Left lung (tissue), 4 donors: ENCODE measurements at regions not wholly inside any gene's neighbourhood (a gene's known extent, or its start where the extent isn't known, plus 50 kb on each side); places are given as distances from the start of the nearest gene placed in this dataset.

ENCODE experiments used
- ATAC-seq: fragments of 200-7000 bp; cut with Tn5 transposase; one replicate; pipeline ENCODE4 v1.9.1; 2020; ENCODE audit warnings: moderate library complexity
- DNase-seq, 4 donors: peaks; one replicate each; pipeline ENCODE4 v3.0.0-alpha.2; 2013 to 2020
- H3K27ac ChIP-seq, 2 donors: fragments of 200-600 bp; sonication (generic) in 1 of 2; one replicate each; pipeline versions ENCODE4 v1.5.0 to v1.8.0; 2020 to 2021
- H3K27me3 ChIP-seq, 2 donors: fragments of 200-600 bp; sonication (generic) in 1 of 2; one replicate each; pipeline versions ENCODE4 v1.5.0 to v1.8.0; 2020 to 2021
- H3K36me3 ChIP-seq, 2 donors: fragments of 200-600 bp; sonication (generic) in 1 of 2; one replicate each; pipeline versions ENCODE4 v1.5.0 to v1.8.0; 2020 to 2021
- H3K4me1 ChIP-seq, 2 donors: fragments of 200-600 bp; one replicate each; pipeline ENCODE4 v1.8.0; 2021
- H3K4me3 ChIP-seq, 2 donors: fragments of 200-600 bp; sonication (generic) in 1 of 2; one replicate each; pipeline versions ENCODE4 v1.5.0 to v1.8.0; 2020 to 2021; ENCODE audit warnings: mild to moderate bottlenecking in 1 of 2
- H3K9me3 ChIP-seq, 2 donors: fragments of 200-600 bp; sonication (generic) in 1 of 2; one replicate each; pipeline versions ENCODE4 v1.5.0 to v1.8.0; 2020 to 2021
- intact Hi-C, 2 donors: fragments of 100-400 bp; cut with DNase I; formaldehyde crosslinking; loops; one replicate each; pipeline versions ENCODE4 v1.11.2 to v1.14.2; 2022
- TF ChIP-seq, protein P1 (sequence below), 2 donors: fragments of 200-600 bp; sonication (generic) in 1 of 2; IDR thresholded peaks; one replicate each; pipeline versions ENCODE4 v1.5.0 to v1.8.0; 2021; ENCODE audit warnings: antibody characterized with exemption in 2 of 2
- donor health status: DM: no; HTN: yes; CAD: no.
- donor health status: DM: no; HTN: no; CAD: no.

DNA sequence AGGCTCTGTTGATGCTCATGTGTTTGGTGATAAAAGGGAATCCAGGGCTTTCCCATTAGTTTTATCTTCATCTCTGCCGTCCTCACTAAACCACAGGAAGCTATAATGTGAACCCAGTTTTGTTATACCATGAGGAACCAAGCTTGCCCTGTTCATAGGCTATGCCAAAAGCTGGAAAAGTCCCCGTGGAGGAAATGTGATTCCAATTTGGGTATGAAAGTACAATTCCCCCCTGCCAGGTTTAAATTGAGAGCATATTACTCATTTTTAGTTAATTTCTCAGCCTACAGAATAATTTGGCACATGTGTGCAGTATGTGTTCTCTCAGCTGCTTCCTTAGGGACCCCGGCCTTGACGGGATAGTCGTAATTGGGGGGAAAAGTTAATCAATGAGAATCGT, 327.4 kb downstream of the RND3 start:
- Histone ChIP-seq H3K27me3 (no peaks in the 10 kb centered on the region), H3K4me3 (no peak overlapping the region), H3K9me3 (no peaks in the 10 kb centered on the region), H3K27ac (no peak overlapping the region), H3K36me3 (no peaks in the 10 kb centered on the region), H3K4me1 (no peaks in the 10 kb centered on the region)
- ATAC-seq (no peak), DNase-seq (no peak)
- intact Hi-C loops = no loop called here
- TF ChIP-seq, protein P1, sequence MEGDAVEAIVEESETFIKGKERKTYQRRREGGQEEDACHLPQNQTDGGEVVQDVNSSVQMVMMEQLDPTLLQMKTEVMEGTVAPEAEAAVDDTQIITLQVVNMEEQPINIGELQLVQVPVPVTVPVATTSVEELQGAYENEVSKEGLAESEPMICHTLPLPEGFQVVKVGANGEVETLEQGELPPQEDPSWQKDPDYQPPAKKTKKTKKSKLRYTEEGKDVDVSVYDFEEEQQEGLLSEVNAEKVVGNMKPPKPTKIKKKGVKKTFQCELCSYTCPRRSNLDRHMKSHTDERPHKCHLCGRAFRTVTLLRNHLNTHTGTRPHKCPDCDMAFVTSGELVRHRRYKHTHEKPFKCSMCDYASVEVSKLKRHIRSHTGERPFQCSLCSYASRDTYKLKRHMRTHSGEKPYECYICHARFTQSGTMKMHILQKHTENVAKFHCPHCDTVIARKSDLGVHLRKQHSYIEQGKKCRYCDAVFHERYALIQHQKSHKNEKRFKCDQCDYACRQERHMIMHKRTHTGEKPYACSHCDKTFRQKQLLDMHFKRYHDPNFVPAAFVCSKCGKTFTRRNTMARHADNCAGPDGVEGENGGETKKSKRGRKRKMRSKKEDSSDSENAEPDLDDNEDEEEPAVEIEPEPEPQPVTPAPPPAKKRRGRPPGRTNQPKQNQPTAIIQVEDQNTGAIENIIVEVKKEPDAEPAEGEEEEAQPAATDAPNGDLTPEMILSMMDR (IDR thresholded peaks at IDR 0.05) = no peak

DNA sequence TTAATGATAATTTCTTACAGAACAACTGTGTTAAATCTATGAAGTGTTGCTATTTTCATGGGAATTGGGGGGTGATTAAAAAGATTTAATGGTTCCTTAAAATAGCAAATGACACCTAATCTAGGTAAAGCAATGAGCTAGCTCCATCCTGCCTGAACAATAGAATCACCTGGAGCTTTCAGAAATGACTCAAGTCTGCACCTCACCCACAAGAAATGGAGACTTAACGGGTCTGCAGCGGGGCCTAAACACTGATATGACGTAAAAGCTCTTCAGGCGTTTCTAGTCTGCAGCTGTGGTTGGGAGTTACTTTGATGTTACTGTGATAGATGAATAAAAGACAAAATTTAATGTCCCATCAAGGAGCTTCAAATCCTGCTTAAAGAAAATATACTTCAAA, 328.2 kb downstream of the RND3 start:
- Histone ChIP-seq H3K27me3 (no peaks in the 10 kb centered on the region), H3K4me3 (no peak overlapping the region), H3K9me3 (no peaks in the 10 kb centered on the region), H3K4me1 (no peaks in the 10 kb centered on the region), H3K27ac (no peak overlapping the region), H3K36me3 (no peaks in the 10 kb centered on the region)
- ATAC-seq (no peak), DNase-seq (no peak)
- TF ChIP-seq, protein P1 (IDR thresholded peaks at IDR 0.05) = no peak
- intact Hi-C loops = no loop called here

DNA sequence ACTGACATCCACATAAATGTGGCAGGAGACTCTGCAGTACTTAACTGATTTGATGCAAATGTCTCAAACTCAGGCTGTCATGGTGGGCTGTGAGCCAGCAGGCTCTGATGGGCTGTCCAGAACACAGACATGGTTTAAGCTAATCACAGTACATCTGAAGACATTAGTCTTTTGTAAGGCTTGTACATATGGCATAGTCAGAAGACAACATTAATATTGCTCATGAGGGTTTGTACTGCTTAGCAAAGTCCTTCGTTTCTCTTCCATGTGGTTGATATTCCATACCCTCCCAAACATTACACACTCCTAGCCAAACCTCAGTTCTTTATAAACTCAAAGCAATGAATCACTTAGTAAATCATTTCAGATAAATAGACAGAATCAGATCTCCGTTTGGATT, 330.6 kb downstream of the RND3 start:
- no peak for DNase-seq
- H3K4me3 ChIP-seq = no peak overlapping the region
- H3K27ac ChIP-seq = no peak overlapping the region
- no peaks in the 10 kb centered on the region for H3K4me1 ChIP-seq
- no peak for ATAC-seq
- H3K36me3 ChIP-seq = no peaks in the 10 kb centered on the region
- H3K9me3 ChIP-seq = no peaks in the 10 kb centered on the region
- intact Hi-C loops = no loop called here
- H3K27me3 ChIP-seq = no peaks in the 10 kb centered on the region
- TF ChIP-seq, protein P1 (IDR thresholded peaks at IDR 0.05) = no peak

DNA sequence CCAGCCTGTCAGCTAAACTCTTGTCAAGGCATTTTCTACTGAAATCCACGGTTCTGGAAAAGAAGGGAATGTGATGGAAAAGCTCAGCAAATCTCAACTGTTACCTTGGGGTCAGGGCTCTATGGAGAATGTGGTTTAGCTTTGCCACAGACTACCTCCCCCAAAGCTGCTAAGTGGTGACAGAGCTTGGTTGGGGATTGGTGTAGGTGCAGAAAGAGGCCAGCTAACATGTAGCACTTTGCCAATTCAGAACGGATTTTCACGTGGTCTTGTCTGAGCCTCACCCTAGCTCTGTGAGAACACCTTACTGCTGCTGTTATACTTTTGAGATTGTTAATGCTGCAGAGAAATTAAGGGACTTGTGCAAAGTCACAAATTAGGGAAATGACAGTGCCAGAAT, 331.1 kb downstream of the RND3 start:
- no peaks in the 10 kb centered on the region for H3K4me1 ChIP-seq
- intact Hi-C loops = no loop called here
- no peaks in the 10 kb centered on the region for H3K9me3 ChIP-seq

DNA sequence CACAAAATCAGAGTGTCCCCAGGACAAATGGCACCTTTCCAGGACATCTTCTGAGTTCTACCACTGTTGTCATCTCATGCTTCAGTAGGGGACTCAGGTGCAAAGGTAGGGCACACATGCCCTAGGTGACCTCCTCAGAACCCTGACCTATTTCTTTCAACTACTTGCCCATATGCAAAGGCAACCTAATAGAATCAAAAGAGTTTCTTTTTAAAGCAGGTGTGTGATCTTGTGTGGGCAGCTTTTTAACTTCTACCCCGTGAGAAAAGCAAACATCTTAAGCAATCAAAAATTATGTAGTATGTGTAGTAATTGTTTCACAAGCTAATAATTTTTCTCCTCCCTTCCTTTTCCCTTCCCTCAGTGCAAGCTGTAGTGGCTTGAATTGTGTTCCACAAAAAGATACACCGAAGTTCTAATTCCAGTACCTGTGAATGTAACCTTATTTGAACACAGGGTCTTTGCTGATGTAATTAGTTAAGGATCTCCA, 333.1 kb downstream of the RND3 start:
- peak; percentile 78 for ATAC-seq
- no peak for DNase-seq
- Histone ChIP-seq H3K27me3 (no peaks in the 10 kb centered on the region), H3K9me3 (no peaks in the 10 kb centered on the region), H3K36me3 (no peaks in the 10 kb centered on the region), H3K4me1 (no peaks in the 10 kb centered on the region), H3K4me3 (no peak overlapping the region), H3K27ac (no peak overlapping the region)
- intact Hi-C loops = no loop called here
- TF ChIP-seq, protein P1 (IDR thresholded peaks at IDR 0.05) = no peak

More for the DNA sequence above, 331.1 kb downstream of the RND3 start:
- no peak for ATAC-seq
- no peak overlapping the region for H3K4me3 ChIP-seq
- no peaks in the 10 kb centered on the region for H3K27me3 ChIP-seq
- no peak for DNase-seq
- H3K36me3 ChIP-seq = no peaks in the 10 kb centered on the region
- TF ChIP-seq, protein P1 (IDR thresholded peaks at IDR 0.05) = no peak
- no peak overlapping the region for H3K27ac ChIP-seq
